Anterior cingulate cortex (tissue), 58 donors: ENCODE measurements at regions not wholly inside any gene's neighbourhood (a gene's known extent, or its start where the extent isn't known, plus 50 kb on each side); places are given as distances from the start of the nearest gene placed in this dataset.

ENCODE experiments used
- DNase-seq, 58 donors: peaks; one replicate each; lab custom pipeline; 2025; lab: John Stamatoyannopoulos, UW

DNA sequence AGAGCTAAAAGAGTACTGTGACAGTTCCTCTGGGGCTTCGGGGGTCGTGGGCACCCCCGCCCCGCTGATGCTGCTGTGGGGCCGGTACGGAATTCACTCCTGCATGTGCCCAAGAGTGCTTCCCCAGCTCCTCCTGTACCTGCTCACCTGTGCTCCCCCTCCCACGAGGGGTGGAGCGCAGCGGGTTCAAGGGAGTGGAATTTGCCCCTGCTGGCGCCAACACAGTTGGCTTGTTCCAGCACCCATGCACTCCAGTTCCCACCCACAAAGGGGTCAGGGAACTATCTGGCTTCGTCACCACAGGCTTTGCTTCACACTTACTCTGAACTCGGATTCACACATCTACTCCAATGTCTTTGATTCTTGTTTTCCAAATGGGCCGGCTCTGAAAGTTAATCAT lies 1086.9 kb upstream of the CDH6 start:
- no peak for DNase-seq

DNA sequence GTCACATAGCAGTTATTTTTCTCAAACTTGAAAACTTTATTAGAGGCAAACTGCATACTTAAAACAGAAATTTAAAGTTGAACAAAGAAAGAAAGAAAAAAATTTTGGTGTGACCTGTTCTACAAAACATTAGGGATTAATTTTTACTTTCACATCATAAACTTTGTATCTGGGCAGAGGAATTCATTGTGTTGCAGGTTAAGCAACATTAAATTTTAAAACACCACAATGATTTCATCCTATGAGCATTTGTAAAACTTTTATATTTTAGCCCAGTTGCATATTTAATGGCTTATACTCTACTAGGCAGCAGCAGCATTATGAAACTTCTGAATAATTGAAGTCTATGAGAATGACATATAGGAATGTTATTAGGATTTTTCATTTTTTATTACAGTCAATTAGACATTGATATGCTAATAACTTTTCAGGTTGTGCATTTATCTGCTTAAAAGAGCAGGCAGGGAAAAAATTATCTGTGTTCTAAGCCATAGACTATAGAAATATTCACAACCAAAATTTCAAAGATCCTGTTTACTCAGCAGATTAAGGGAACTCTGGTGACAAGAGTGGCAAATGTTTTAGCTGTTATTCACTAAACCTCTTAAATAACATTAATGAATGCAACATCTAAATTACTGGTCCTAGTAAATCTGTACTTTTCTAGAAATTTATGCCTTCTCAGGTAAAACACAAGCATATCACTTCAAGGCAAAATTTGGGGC lies 1088.5 kb upstream of the CDH6 start:
- DNase-seq = no peak

DNA sequence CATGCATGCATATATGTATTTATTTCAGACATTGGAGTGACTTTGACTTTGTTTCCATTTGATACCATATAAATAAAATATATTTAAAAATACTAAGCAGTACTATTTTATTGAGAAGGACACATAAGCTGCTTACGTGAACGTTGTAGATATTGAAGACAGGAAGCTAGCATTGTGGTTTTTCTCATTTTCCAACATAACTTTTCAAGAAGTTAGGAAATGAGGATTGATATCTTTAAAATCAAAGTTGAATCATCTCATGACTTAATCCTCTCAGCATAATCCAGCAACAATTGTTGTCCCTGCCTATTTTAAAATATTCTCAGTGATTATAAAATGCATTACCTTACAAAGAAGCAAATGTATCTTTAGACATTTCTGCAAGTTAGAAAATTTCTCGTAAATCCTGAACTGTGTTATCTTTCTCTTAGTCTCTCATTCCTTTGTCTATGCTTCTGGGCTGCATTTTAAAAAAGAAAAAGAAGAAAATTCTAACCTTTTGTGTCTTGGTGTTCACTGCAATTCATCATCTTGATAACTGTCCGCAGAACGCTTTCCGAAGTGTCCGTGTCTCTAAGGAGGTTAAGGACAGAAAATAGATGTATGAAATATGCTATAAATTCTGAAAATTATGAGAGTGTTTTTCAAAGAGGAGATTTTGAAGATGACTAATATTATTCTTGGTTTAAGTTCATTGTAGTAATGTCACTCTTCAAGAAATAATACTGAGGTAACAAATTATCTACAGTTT lies 1089.9 kb upstream of the CDH6 start:
- DNase-seq = no peak

GRCh38 chr5:30103052-30103451 lies 1090.4 kb upstream of the CDH6 start:
- no peak for DNase-seq

DNA sequence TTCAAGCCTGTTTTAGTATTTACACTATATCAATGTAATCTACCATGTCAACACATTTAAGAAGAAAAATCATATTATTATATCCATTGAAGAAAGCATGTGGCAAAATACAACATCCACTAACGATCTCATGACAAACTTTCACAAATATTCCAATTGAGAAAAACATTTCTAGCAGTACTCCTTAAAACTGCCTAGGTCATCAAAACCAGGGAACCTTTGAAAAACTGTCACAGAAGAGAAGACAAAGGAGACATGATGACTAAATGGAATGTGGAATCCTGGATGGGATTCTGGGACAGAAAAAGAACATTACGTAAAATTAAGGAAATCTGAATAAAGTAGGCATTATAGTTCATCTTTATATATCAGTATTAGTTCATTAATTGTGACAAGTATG lies 1091.3 kb upstream of the CDH6 start:
- DNase-seq = no peak

GRCh38 chr5:30100929-30101328 lies 1092.6 kb upstream of the CDH6 start:
- DNase-seq = no peak

DNA sequence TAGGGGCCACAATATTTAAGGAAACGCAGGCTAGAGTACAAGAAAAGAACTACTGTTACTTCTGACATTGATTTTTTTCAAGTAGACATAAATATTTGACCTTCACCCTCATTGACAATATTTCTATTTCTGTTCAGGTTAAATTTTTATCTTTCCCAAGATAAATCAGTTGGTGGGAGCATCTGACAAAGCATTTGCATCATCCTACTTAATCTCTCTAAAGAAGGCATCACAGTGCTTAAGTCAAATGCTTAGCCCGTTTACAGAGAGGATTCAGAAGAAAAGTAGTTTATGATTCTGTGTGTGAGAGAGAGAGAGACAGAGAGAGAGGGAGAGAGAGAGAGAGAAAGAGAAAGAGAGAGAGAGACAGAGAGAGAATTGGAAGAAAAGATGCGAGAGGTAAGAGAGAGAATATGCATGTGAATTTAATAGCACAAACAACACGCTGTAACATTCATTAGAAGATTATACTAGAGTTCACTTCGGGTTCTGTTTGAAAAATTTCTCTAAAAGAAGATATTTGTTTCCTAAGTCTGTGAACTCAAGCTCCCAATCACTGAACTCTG lies 1093.3 kb upstream of the CDH6 start:
- no peak for DNase-seq

DNA sequence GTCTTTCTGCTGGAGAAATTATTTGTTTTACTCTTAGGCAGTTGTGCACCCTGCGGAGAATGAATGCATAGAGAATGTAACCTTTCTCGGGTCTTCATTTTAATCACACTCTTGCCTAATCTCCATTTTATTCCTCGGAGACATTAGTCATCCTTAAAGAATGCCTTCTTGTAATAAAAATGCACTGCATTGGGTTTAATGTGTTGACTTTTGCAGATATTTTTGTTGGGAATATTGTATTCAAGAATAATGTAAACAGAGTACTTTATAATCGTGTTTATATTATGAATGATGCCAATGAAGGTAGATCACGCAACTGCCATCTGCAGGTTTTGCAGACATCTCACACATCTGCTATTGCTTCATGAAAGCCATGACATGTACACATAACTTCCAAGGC lies 1093.9 kb upstream of the CDH6 start:
- DNase-seq = no peak

DNA sequence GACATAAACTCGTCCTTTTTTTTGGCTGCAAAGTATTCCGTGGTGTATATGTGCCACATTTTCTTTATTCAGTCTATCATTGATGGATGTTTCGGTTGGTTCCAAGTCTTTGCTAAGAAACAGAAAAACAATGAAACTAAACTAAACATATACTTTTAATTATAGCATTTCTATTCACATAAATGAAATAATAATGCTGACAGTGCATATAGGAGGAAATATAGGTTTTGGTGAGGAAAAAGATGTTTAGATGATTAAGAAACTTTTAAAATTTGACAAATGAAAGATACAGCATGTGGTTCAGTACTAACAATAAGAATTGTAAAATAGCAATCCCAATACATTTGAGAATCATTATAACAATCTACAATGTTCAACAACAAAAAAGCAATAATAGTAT lies 1094.5 kb upstream of the CDH6 start:
- no peak for DNase-seq

DNA sequence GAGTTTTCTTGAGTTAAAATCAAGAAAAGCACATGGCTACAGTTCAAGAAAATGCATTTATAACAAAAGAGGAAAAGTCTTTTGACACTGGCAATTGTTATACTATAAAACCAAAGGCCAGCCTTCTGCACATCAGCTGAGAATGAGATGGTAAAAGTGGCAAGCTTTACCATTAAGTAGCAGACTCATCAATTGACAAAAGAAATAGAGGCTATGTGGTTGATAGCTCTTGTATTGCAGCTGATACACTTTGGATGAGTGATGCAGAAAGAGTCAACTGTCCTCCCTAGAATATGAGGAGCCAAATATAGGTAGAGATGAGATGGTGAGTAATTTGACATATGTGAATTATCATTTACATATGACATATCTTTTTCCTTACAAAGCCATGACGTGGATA lies 1100.9 kb upstream of the CDH6 start:
- DNase-seq = no peak

GRCh38 chr5:30069441-30070263 lies 1123.8 kb upstream of the CDH6 start:
- peak in 1 of 58 donors; percentile 2 for DNase-seq

DNA sequence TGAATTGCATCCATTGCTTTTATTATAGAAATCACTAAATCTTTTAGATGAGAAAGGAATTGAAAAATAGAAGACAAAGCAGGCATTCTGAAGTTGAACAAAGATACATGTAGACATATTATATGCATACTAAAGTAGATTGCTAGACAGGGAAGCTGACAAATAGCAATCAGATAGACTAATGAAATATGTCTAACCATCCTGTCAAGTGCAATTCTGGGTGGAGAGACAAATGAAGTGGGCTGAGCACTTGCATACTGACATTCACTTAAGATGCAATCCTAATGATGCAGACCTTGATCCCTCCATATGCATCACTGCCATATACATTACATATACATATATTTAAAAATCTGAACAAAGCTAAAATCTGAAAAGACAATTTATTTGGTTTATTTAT lies 1130.0 kb upstream of the CDH6 start:
- no peak for DNase-seq

- DNase-seq = no peak
Measured at GRCh38 chr5:30051976-30052375, 1141.5 kb upstream of the CDH6 start.

GRCh38 chr5:30050056-30050815 lies 1143.2 kb upstream of the CDH6 start:
- DNase-seq = no peak

GRCh38 chr5:30042677-30043076 lies 1150.8 kb upstream of the CDH6 start:
- DNase-seq = no peak

DNA sequence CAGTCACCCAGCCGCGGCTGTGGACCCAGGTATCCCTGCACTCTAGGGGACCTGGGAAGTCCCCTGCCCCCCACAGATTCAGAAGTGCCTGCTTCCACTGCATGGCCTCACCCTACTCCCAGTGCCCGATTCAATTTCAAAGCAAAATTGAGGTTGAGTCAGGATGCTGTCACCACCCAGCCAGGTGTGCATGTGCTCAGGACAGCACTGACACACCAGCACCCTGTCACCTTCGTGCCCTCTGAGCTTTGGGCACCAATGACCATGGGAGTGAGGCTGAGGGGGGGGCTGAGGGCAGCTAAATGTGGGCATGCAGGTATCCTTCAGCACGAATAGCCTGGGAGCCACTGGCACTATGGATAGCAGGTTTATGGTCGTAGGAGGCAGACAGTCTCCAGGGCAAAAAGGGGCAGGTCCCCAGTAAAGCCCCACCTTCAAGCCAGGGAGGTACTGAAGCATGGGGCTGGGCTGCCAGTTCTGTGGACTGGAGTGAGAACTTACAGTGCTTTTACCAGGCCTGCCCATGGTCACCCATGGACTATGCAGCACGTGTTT lies 1151.6 kb upstream of the CDH6 start:
- DNase-seq = no peak

DNA sequence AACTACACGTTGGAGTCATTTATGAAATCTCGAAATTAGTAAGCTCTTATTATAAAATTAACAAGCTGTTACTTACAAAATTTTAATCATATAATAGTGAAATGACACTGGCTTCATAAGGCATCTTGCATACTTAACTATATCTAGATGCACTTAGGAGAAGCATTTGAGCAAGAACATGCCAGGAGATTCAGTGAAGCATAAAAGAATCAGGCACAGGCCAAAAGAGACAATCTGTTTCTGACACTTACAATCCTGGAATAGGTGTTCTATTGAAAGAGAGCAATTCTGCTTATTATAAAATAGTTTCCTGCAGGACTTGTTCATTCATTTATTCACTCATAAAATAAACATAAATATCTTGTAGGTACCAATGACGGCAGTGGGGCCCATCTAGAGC lies 1152.2 kb upstream of the CDH6 start:
- DNase-seq = no peak

DNA sequence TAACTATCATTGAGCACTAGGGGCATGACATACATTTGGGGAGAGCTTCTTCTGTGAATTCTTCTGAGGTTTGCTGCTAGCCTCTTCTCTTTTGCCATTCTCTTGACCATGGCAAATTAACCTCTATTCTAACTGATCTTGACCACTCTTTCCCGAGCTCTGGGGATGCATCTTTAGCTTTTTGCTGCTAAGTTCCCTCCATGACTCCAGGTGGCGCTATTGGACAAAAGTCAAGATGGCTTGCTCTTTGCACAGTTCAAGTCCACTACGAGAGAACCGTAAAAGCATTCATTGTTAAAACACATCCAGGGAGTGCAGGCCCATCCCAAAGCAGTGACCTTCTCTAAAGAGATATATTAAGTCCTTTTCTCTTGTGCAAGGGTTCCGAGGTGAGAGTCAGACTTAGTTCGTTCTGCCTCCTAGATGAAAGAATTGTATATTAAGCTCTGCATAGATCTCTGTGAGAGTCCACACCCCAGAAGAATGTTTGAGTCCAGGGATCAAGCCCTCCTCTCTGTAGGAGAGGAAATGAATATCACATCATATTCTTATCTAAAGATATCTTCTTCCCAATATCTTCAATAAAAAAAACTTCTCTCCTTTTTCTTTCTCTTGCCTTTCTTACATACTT lies 1152.9 kb upstream of the CDH6 start:
- peak in 32 of 58 donors; percentile 2 to 49 (median 19) for DNase-seq

- DNase-seq = no peak
Measured at GRCh38 chr5:30039379-30039778, 1154.1 kb upstream of the CDH6 start.
